GM12865 (cell line): ENCODE measurements at regions not wholly inside any gene's neighbourhood (a gene's known extent, or its start where the extent isn't known, plus 50 kb on each side); places are given as distances from the start of the nearest gene placed in this dataset.

Source experiments
- DNase-seq: peaks from one replicate; pipeline ENCODE4 v3.0.0; 2010; ENCODE audit warnings: low read depth
- H3K4me3 ChIP-seq: 2 replicates; pipeline ENCODE4 v1.5.1; 2011; ENCODE audit warnings: mild to moderate bottlenecking, low read depth, low read length, control low read depth
- CTCF ChIP-seq: IDR thresholded peaks from 2 replicates; pipeline ENCODE4 v1.5.1; 2011; ENCODE audit warnings: low read length, control low read depth, low read depth, inconsistent platforms; ENCODE audit not compliant: insufficient read depth; ENCODE audit errors: missing control alignments

- TF ChIP-seq CTCF, result peak; percentile 52
- no peak overlapping the region for H3K4me3 ChIP-seq
- peak; percentile 53 for DNase-seq
These were observed 137.7 kb downstream of the SPTSSA start for GRCh38 chr14:34324363-34324795.

GRCh38 chr14:34322940-34323418 lies 139.1 kb downstream of the SPTSSA start:
- peak; percentile 78 for DNase-seq
- TF ChIP-seq CTCF, result peak; percentile 78
- H3K4me3 ChIP-seq, result no peak overlapping the region

- no peak for DNase-seq
These were observed 142.9 kb downstream of the SPTSSA start for GRCh38 chr14:34319140-34319539.

GRCh38 chr14:34318014-34318413 lies 144.0 kb downstream of the SPTSSA start:
- no peak for DNase-seq
- no peak for TF ChIP-seq CTCF

More at GRCh38 chr14:34319140-34319539, 142.9 kb downstream of the SPTSSA start:
- no peak overlapping the region for H3K4me3 ChIP-seq
- no peak for TF ChIP-seq CTCF

GRCh38 chr14:34310724-34311123 lies 151.3 kb downstream of the SPTSSA start:
- TF ChIP-seq CTCF, result no peak
- no peak for DNase-seq
- no peak overlapping the region for H3K4me3 ChIP-seq

More at GRCh38 chr14:34318014-34318413, 144.0 kb downstream of the SPTSSA start:
- H3K4me3 ChIP-seq, result no peak overlapping the region

GRCh38 chr14:34303811-34304210 lies 158.2 kb downstream of the SPTSSA start:
- TF ChIP-seq CTCF, result no peak
- no peak overlapping the region for H3K4me3 ChIP-seq
- DNase-seq, result no peak

GRCh38 chr14:34302654-34303053 lies 159.4 kb downstream of the SPTSSA start:
- H3K4me3 ChIP-seq, result no peak overlapping the region
- TF ChIP-seq CTCF, result no peak
- DNase-seq, result no peak
